HFFc6 (cell line): ENCODE measurements at regions not wholly inside any gene's neighbourhood (a gene's known extent, or its start where the extent isn't known, plus 50 kb on each side); places are given as distances from the start of the nearest gene placed in this dataset.

ENCODE experiments used
- DNase-seq: peaks from one replicate; pipeline ENCODE4 v3.0.0-alpha.2; 2018
- H3K27ac Mint-ChIP-seq: 2 replicates; pipeline ENCODE4 v1.8.0; 2020; ENCODE audit warnings: mild to moderate bottlenecking, mixed read lengths
- H3K27me3 Mint-ChIP-seq: 2 replicates; pipeline ENCODE4 v1.8.0; 2021; ENCODE audit warnings: mild to moderate bottlenecking, moderate library complexity, mixed read lengths; ENCODE audit not compliant: insufficient read depth
- H3K36me3 Mint-ChIP-seq: 2 replicates; pipeline ENCODE4 v1.8.0; 2021; ENCODE audit warnings: low read depth, mixed read lengths
- H3K4me1 Mint-ChIP-seq: 2 replicates; pipeline ENCODE4 v1.8.0; 2020; ENCODE audit warnings: low read depth, mixed read lengths
- H3K4me3 Mint-ChIP-seq: 2 replicates; pipeline ENCODE4 v1.8.0; 2020; ENCODE audit warnings: mild to moderate bottlenecking, moderate library complexity, mixed read lengths
- H3K9me3 Mint-ChIP-seq: 2 replicates; pipeline ENCODE4 v1.8.0; 2020; ENCODE audit warnings: mild to moderate bottlenecking, mixed read lengths
- TF ChIP-seq, protein P1 (sequence below): fragments of 200-600 bp; sonication (generic); IDR thresholded peaks from 2 replicates; pipeline ENCODE4 v1.5.0; 2021; ENCODE audit warnings: antibody characterized with exemption, mild to moderate bottlenecking

DNA sequence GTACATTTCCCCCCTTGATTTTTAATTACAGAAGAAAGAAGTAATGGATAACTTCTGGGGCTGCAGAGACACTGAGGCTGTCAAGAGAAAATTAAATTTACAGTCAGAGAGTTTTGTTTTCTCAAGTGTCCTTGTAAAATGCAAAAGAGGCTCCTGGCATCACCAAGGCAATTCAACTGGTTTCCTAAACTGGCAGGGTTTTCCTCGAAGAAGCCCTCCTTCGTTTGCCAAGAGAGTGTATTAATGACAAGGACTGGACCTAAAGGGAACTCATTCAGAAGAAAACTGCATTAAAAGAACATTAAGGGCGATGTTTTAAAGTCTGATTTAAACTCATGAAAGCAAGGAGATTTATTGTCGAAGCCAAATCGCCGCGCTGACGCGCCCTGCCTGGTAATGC is 476.9 kb downstream of the ZSWIM6 start:
- Mint-ChIP-seq H3K27ac (no peak overlapping the region), H3K27me3 (peaks cover 19% of the 10 kb centered on the region), H3K9me3 (no peaks in the 10 kb centered on the region), H3K4me1 (peaks cover 24% of the 10 kb centered on the region), H3K4me3 (no peak overlapping the region), H3K36me3 (no peaks in the 10 kb centered on the region)
- DNase-seq: no peak
- TF ChIP-seq, protein P1, sequence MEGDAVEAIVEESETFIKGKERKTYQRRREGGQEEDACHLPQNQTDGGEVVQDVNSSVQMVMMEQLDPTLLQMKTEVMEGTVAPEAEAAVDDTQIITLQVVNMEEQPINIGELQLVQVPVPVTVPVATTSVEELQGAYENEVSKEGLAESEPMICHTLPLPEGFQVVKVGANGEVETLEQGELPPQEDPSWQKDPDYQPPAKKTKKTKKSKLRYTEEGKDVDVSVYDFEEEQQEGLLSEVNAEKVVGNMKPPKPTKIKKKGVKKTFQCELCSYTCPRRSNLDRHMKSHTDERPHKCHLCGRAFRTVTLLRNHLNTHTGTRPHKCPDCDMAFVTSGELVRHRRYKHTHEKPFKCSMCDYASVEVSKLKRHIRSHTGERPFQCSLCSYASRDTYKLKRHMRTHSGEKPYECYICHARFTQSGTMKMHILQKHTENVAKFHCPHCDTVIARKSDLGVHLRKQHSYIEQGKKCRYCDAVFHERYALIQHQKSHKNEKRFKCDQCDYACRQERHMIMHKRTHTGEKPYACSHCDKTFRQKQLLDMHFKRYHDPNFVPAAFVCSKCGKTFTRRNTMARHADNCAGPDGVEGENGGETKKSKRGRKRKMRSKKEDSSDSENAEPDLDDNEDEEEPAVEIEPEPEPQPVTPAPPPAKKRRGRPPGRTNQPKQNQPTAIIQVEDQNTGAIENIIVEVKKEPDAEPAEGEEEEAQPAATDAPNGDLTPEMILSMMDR: no peak

DNA sequence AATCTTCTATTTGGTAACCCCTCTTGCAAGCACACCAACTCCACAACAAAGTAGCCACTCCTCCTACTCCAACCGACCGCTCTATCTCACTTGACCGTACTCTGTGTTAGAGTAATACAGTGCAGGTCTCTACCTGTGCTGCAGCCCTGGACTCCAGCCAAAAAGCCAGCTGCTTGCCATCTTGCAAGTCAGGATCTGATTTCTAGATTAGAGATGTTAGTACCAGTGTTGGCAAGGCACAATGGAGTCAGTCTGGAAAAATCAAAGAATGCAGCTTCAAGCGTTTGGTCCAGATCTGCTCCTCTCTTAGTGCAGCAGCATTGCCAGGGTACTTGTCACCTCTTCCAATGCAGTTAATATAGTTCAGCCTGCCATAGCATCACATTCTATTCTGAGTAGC is 477.6 kb downstream of the ZSWIM6 start:
- no peaks in the 10 kb centered on the region for H3K9me3 Mint-ChIP-seq
- no peak overlapping the region for H3K4me3 Mint-ChIP-seq
- no peaks in the 10 kb centered on the region for H3K36me3 Mint-ChIP-seq
- no peak overlapping the region for H3K27ac Mint-ChIP-seq
- TF ChIP-seq, protein P1: no peak
- peaks cover 19% of the 10 kb centered on the region for H3K27me3 Mint-ChIP-seq
- no peak for DNase-seq
- peaks cover 22% of the 10 kb centered on the region for H3K4me1 Mint-ChIP-seq

DNA sequence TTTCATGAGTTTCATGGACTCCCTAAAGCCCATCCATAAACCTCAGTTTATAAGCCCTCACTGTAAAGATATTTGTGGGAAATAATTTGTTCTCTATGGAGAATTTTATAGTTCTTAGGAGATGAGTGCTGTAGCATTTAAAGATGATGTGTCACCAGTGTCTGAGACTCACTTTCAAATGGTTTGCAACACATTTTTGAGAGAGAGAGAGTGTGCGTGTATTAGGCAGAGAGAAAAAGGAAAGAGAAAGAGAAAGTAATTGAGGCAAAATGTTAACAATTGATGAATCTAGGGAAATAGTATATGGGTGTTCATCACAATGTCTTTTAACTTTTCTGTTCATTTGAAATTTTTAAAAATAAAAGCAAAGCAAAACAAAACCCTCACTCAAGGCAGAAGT is 479.0 kb downstream of the ZSWIM6 start:
- TF ChIP-seq, protein P1: no peak
- DNase-seq: no peak
- Mint-ChIP-seq H3K4me1 (peaks cover 8% of the 10 kb centered on the region), H3K36me3 (no peaks in the 10 kb centered on the region), H3K9me3 (no peaks in the 10 kb centered on the region), H3K27me3 (peaks cover 21% of the 10 kb centered on the region), H3K27ac (no peak overlapping the region), H3K4me3 (no peak overlapping the region; the same call in 1 of the 2 replicates)

DNA sequence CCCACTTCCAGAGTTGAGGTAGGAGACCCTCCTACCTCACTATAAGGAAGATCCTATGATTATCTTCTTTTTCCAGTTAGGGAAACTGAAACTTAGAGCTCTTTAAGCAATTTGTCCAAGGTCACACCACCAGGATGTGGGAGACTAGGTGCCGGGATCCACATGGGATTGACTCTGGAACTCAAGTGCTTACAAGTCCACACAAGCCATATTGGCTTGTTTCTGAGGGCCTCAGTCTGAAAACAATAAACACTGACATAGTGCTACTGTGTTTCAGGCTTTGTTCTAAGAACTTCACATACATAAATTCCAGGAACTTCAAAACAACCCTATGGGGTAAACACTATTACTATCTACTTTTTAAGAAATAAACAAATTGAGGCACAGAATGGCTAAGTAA is 481.3 kb downstream of the ZSWIM6 start:
- Mint-ChIP-seq H3K4me3 (no peak overlapping the region), H3K4me1 (peaks cover 6% of the 10 kb centered on the region), H3K27ac (no peak overlapping the region), H3K36me3 (no peaks in the 10 kb centered on the region), H3K27me3 (peaks cover 22% of the 10 kb centered on the region), H3K9me3 (no peaks in the 10 kb centered on the region)
- TF ChIP-seq, protein P1: no peak
- no peak for DNase-seq

DNA sequence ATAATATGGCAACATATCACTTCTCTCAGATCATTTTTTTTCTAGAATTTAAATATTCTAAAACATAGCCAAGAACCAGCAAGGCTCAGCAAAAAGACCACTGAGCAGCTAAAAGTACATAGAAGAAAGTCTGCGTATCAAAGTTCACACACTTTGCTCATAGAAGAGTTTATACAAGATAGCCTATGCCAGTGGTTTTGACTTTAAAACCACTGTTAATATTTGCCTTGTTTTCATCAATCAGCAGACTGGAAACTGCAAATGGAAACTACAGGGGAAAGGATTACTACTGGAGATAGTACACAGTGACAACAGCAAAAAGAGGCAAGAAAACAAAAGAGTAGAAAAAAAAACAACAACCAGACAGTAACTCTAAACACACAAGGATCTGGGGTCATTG is 483.3 kb downstream of the ZSWIM6 start:
- no peak overlapping the region for H3K4me3 Mint-ChIP-seq
- TF ChIP-seq, protein P1: no peak
- H3K27me3 Mint-ChIP-seq: peaks cover 20% of the 10 kb centered on the region
- H3K9me3 Mint-ChIP-seq: no peaks in the 10 kb centered on the region
- peaks cover 6% of the 10 kb centered on the region for H3K4me1 Mint-ChIP-seq
- no peak for DNase-seq
- H3K27ac Mint-ChIP-seq: no peak overlapping the region
- no peaks in the 10 kb centered on the region for H3K36me3 Mint-ChIP-seq

DNA sequence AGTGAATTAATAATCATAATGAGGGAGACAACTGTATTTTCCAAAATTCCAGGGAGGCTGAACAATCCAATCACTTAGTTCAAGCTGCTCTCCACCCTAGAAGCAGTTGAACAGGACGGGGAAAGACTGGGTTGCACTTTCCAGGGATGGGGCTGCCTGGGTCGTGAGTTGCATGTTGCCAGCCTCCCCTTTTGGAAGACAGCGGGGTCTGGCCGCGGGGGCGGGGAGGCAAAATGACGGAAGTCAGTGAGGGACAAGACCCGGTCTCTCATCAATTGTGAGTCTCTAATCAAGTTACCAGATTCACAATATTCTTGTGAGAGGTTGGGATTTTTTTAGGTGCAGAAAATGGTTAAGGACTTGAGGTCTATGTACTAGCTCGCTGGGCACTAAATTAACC is 484.1 kb downstream of the ZSWIM6 start:
- no peak for DNase-seq
- peaks cover 17% of the 10 kb centered on the region for H3K27me3 Mint-ChIP-seq
- TF ChIP-seq, protein P1: no peak
- no peaks in the 10 kb centered on the region for H3K9me3 Mint-ChIP-seq
- no peak overlapping the region for H3K27ac Mint-ChIP-seq
- peaks cover 2% of the 10 kb centered on the region for H3K4me1 Mint-ChIP-seq
- no peaks in the 10 kb centered on the region for H3K36me3 Mint-ChIP-seq
- H3K4me3 Mint-ChIP-seq: no peak overlapping the region
